ENCODE measurements at regions not wholly inside any gene's neighbourhood (a gene's known extent, or its start where the extent isn't known, plus 50 kb on each side); places are given as distances from the start of the nearest gene placed in this dataset.

DNA sequence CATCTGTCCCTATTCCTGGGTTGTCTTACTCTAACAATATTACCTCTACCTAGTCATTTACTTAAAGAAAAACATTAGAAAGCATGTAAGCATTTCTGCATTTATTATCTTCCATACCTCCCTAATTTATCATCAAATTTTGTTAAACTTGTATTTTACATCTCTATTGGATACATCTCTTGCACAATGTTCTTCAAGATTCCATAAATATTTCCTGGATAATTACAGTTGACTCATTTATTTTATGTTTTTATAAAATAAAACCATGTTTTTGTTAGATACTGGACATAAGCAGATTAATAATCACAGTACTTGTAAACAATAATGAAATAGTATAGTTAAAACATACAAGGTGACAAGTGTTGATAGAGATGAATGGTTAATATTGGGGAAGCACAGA lies 209.0 kb downstream of the TMTC3 start:
- in situ Hi-C loops (cut with HindIII; ENCODE audit: extremely low pct_ligation_motif_present, low pct_unique_long_range_greater_than_20kb) (no loop called here), intact Hi-C loops (cut with micrococcal nuclease; ENCODE audit: unreplicated experiment) (no loop called here)
- Histone ChIP-seq H3K4me3 (replicated peaks in 1 of 3; ENCODE audit: insufficient read depth in 1 of 3, low read depth in 2 of 3, low read length in 3 of 3) (no peak overlapping the region), H3K27me3 (ENCODE audit: control insufficient read depth in 1 of 2, insufficient read depth in 2 of 2, low read length in 2 of 2) (no peaks in the 10 kb centered on the region), H3K9ac (ENCODE audit: insufficient read depth, low read depth, low read length) (no peak overlapping the region), H3K9me3 (ENCODE audit: low read length) (no peaks in the 10 kb centered on the region), H4K20me1 (ENCODE audit: insufficient read depth, low read length) (no peaks in the 10 kb centered on the region), H3K27ac (ENCODE audit: extremely low read length, insufficient read depth, low read length) (no peak overlapping the region), H3K36me3 (replicated peaks in 1 of 2; ENCODE audit: control insufficient read depth in 1 of 2, insufficient read depth in 2 of 2, low read length in 2 of 2) (no peaks in the 10 kb centered on the region), H2AFZ (ENCODE audit: low read length) (no peak overlapping the region), H3K4me1 (ENCODE audit: insufficient read depth, low read length) (no peaks in the 10 kb centered on the region), H3K4me2 (ENCODE audit: low read depth, low read length) (no peak overlapping the region), H3K79me2 (ENCODE audit: insufficient read depth, low read length) (no peaks in the 10 kb centered on the region)
- ATAC-seq (no peak), DNase-seq (ENCODE audit: low spot score) (no peak), FAIRE-seq (no peak)
- ChIA-PET POLR2A (no interaction called here), CTCF (ENCODE audit: low intra/inter-chr PET ratio, low total read pairs) (no interaction called here)
- no peak for TF ChIP-seq POLR2AphosphoS5 (IDR thresholded peaks at IDR 0.05; ENCODE audit: low read depth, low read length)
- no peak for TF ChIP-seq PHF20 (CRISPR knock-in tag; IDR thresholded peaks at IDR 0.05)
- TF ChIP-seq KMT2B (CRISPR knock-in tag; IDR thresholded peaks at IDR 0.05) = no peak
- TF ChIP-seq, protein P1, sequence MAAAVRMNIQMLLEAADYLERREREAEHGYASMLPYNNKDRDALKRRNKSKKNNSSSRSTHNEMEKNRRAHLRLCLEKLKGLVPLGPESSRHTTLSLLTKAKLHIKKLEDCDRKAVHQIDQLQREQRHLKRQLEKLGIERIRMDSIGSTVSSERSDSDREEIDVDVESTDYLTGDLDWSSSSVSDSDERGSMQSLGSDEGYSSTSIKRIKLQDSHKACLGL (CRISPR knock-in tag; IDR thresholded peaks at IDR 0.05) = no peak
- TF ChIP-seq, protein P2, sequence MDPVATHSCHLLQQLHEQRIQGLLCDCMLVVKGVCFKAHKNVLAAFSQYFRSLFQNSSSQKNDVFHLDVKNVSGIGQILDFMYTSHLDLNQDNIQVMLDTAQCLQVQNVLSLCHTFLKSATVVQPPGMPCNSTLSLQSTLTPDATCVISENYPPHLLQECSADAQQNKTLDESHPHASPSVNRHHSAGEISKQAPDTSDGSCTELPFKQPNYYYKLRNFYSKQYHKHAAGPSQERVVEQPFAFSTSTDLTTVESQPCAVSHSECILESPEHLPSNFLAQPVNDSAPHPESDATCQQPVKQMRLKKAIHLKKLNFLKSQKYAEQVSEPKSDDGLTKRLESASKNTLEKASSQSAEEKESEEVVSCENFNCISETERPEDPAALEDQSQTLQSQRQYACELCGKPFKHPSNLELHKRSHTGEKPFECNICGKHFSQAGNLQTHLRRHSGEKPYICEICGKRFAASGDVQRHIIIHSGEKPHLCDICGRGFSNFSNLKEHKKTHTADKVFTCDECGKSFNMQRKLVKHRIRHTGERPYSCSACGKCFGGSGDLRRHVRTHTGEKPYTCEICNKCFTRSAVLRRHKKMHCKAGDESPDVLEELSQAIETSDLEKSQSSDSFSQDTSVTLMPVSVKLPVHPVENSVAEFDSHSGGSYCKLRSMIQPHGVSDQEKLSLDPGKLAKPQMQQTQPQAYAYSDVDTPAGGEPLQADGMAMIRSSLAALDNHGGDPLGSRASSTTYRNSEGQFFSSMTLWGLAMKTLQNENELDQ (CRISPR knock-in tag; IDR thresholded peaks at IDR 0.05; ENCODE audit: borderline replicate concordance) = no peak
- TF ChIP-seq, protein P3, sequence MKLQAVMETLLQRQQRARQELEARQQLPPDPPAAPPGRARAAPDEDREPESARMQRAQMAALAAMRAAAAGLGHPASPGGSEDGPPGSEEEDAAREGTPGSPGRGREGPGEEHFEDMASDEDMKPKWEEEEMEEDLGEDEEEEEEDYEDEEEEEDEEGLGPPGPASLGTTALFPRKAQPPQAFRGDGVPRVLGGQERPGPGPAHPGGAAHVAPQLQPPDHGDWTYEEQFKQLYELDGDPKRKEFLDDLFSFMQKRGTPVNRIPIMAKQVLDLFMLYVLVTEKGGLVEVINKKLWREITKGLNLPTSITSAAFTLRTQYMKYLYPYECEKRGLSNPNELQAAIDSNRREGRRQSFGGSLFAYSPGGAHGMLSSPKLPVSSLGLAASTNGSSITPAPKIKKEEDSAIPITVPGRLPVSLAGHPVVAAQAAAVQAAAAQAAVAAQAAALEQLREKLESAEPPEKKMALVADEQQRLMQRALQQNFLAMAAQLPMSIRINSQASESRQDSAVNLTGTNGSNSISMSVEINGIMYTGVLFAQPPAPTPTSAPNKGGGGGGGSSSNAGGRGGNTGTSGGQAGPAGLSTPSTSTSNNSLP (IDR thresholded peaks at IDR 0.05; ENCODE audit: low read depth, low read length) = no peak
- no peak for TF ChIP-seq ZNF674 (CRISPR knock-in tag; IDR thresholded peaks at IDR 0.05; ENCODE audit: low read depth)
- no peak for TF ChIP-seq ZNF234 (CRISPR knock-in tag; conservative IDR thresholded peaks at IDR 0.05)
- TF ChIP-seq ONECUT2 (CRISPR knock-in tag; IDR thresholded peaks at IDR 0.05) = no peak
- TF ChIP-seq FOXM1 (CRISPR knock-in tag; IDR thresholded peaks at IDR 0.05) = no peak
- BruUV-seq (replicated peaks) = no TSS peak
